SK-N-SH treated with all-trans-retinoic acid at 6 μM for 48 hours (cell line): ENCODE measurements at regions not wholly inside any gene's neighbourhood (a gene's known extent, or its start where the extent isn't known, plus 50 kb on each side); places are given as distances from the start of the nearest gene placed in this dataset.

Experiments used
- PATZ1 ChIP-seq: fragments of 250-450 bp; sonication (Bioruptor Pico); IDR thresholded peaks from 2 replicates; pipeline ENCODE4 v1.8.0; 2020; ENCODE audit warnings: mild to moderate bottlenecking, moderate library complexity, borderline replicate concordance
- ZFP30 ChIP-seq: fragments of 450-650 bp; formaldehyde crosslinking; IDR thresholded peaks from 2 replicates; pipeline ENCODE4 v1.5.0; 2022; ENCODE audit warnings: mild to moderate bottlenecking, moderate library complexity
- ZNF565 ChIP-seq: fragments of 450-650 bp; formaldehyde crosslinking; conservative IDR thresholded peaks from 2 replicates; pipeline ENCODE4 v1.5.0; 2020; ENCODE audit warnings: low read depth, mild to moderate bottlenecking, moderate library complexity
- ZNF8 ChIP-seq: fragments of 450-650 bp; formaldehyde crosslinking; IDR thresholded peaks from 2 replicates; pipeline ENCODE4 v1.5.0; 2020; ENCODE audit warnings: mild to moderate bottlenecking, moderate library complexity

GRCh38 chr7:10708447-10708846 lies 265.2 kb upstream of the PHF14 start:
- TF ChIP-seq ZFP30 (no peak), ZNF565 (no peak), PATZ1 (CRISPR knock-in tag) (no peak), ZNF8 (CRISPR knock-in tag) (no peak)
